ENCODE measurements at regions not wholly inside any gene's neighbourhood (a gene's known extent, or its start where the extent isn't known, plus 50 kb on each side); places are given as distances from the start of the nearest gene placed in this dataset.

GRCh38 chr17:69936996-69937395 lies 138.0 kb upstream of the KCNJ16 start:
- TF ChIP-seq POLR2AphosphoS5 (IDR thresholded peaks at IDR 0.05), result no peak
- TF ChIP-seq CTCF (IDR thresholded peaks at IDR 0.05 in 8 of 11, conservative IDR thresholded peaks at IDR 0.05 in 3 of 11), result no peak
